WTC11 (cell line): ENCODE measurements at regions not wholly inside any gene's neighbourhood (a gene's known extent, or its start where the extent isn't known, plus 50 kb on each side); places are given as distances from the start of the nearest gene placed in this dataset.

Experiments used
- CBFB ChIP-seq: sonication (generic); formaldehyde crosslinking; IDR thresholded peaks from 2 replicates; pipeline ENCODE4 v1.8.1; 2022; ENCODE audit warnings: mild to moderate bottlenecking, low read depth, missing genetic modification reagents
- CREM ChIP-seq: sonication (generic); formaldehyde crosslinking; IDR thresholded peaks from 2 replicates; pipeline ENCODE4 v1.8.1; 2022; ENCODE audit warnings: mild to moderate bottlenecking, missing genetic modification reagents, moderate library complexity
- ELF4 ChIP-seq: sonication (generic); formaldehyde crosslinking; IDR thresholded peaks from 2 replicates; pipeline ENCODE4 v1.8.1; 2022; ENCODE audit warnings: low read depth, mild to moderate bottlenecking, moderate library complexity, missing genetic modification reagents
- NFE2L1 ChIP-seq: sonication (generic); formaldehyde crosslinking; IDR thresholded peaks from 2 replicates; pipeline ENCODE4 v1.8.1; 2023; ENCODE audit warnings: missing genetic modification reagents
- NR1H2 ChIP-seq: sonication (generic); formaldehyde crosslinking; IDR thresholded peaks from 2 replicates; pipeline ENCODE4 v1.9.0; 2021; ENCODE audit warnings: mild to moderate bottlenecking, moderate library complexity, missing genetic modification reagents
- TEAD4 ChIP-seq: sonication (generic); formaldehyde crosslinking; IDR thresholded peaks from 2 replicates; pipeline ENCODE4 v1.8.0; 2022; ENCODE audit warnings: mild to moderate bottlenecking, missing genetic modification reagents
- ZNF396 ChIP-seq: fragments of 250-450 bp; sonication (Bioruptor Pico); IDR thresholded peaks from 2 replicates; pipeline ENCODE4 v1.8.0; 2021; ENCODE audit warnings: mild to moderate bottlenecking, moderate library complexity, borderline replicate concordance
- ZNF671 ChIP-seq: fragments of 250-450 bp; sonication (Bioruptor Pico); IDR thresholded peaks from 2 replicates; pipeline ENCODE4 v1.8.0; 2021; ENCODE audit warnings: mild to moderate bottlenecking
- TF ChIP-seq, protein P1 (sequence below): fragments of 200-600 bp; IDR thresholded peaks from 2 replicates; pipeline ENCODE4 v1.8.0; 2022; ENCODE audit warnings: antibody characterized with exemption
- TF ChIP-seq, protein P2 (sequence below): sonication (generic); formaldehyde crosslinking; IDR thresholded peaks from 2 replicates; pipeline ENCODE4 v1.8.0; 2023; ENCODE audit warnings: missing genetic modification reagents, mild to moderate bottlenecking, borderline replicate concordance
- TF ChIP-seq, protein P3 (sequence below): sonication (generic); formaldehyde crosslinking; IDR thresholded peaks from 2 replicates; pipeline ENCODE4 v1.8.0; 2023; ENCODE audit warnings: mild to moderate bottlenecking, missing genetic modification reagents
- TF ChIP-seq, protein P4 (sequence below): fragments of 250-450 bp; sonication (Bioruptor Pico); conservative IDR thresholded peaks from 2 replicates; pipeline ENCODE4 v1.9.0; 2021; ENCODE audit warnings: mild to moderate bottlenecking
- TF ChIP-seq, protein P5 (sequence below): sonication (generic); formaldehyde crosslinking; IDR thresholded peaks from 2 replicates; pipeline ENCODE4 v1.8.0; 2023; ENCODE audit warnings: missing genetic modification reagents
- TF ChIP-seq, protein P6 (sequence below): sonication (generic); formaldehyde crosslinking; IDR thresholded peaks from 2 replicates; pipeline ENCODE4 v1.8.1; 2022; ENCODE audit warnings: mild to moderate bottlenecking, missing genetic modification reagents, moderate library complexity, borderline replicate concordance

DNA sequence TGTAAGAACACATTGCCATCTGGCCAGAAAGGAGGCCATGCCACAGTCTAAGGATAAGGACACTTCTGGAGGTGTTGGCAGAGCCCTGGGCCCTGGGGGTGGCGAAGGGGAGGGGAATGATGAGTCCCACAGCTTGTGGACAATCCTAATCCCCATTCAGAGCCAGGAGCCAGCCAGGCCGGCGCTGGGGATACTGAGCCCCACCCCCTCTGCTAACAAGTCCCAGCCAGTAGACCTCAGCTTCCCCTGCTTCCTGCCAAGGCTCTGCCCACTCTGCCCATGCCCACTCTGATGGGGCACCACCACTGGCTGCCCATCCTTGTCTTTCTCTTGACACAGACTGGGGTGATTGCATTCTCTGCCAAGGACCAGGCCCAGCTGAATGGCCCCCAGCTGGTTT, 71.9 kb downstream of the NAV1 start:
- TF ChIP-seq, protein P1, sequence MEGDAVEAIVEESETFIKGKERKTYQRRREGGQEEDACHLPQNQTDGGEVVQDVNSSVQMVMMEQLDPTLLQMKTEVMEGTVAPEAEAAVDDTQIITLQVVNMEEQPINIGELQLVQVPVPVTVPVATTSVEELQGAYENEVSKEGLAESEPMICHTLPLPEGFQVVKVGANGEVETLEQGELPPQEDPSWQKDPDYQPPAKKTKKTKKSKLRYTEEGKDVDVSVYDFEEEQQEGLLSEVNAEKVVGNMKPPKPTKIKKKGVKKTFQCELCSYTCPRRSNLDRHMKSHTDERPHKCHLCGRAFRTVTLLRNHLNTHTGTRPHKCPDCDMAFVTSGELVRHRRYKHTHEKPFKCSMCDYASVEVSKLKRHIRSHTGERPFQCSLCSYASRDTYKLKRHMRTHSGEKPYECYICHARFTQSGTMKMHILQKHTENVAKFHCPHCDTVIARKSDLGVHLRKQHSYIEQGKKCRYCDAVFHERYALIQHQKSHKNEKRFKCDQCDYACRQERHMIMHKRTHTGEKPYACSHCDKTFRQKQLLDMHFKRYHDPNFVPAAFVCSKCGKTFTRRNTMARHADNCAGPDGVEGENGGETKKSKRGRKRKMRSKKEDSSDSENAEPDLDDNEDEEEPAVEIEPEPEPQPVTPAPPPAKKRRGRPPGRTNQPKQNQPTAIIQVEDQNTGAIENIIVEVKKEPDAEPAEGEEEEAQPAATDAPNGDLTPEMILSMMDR = no peak
- TF ChIP-seq CREM (CRISPR knock-in tag) (no peak), ZNF396 (CRISPR knock-in tag) (no peak), ZNF671 (no peak), NR1H2 (CRISPR knock-in tag) (no peak), CBFB (CRISPR knock-in tag) (no peak), ELF4 (CRISPR knock-in tag) (no peak), TEAD4 (CRISPR knock-in tag) (no peak), NFE2L1 (no peak)
- TF ChIP-seq, protein P2, sequence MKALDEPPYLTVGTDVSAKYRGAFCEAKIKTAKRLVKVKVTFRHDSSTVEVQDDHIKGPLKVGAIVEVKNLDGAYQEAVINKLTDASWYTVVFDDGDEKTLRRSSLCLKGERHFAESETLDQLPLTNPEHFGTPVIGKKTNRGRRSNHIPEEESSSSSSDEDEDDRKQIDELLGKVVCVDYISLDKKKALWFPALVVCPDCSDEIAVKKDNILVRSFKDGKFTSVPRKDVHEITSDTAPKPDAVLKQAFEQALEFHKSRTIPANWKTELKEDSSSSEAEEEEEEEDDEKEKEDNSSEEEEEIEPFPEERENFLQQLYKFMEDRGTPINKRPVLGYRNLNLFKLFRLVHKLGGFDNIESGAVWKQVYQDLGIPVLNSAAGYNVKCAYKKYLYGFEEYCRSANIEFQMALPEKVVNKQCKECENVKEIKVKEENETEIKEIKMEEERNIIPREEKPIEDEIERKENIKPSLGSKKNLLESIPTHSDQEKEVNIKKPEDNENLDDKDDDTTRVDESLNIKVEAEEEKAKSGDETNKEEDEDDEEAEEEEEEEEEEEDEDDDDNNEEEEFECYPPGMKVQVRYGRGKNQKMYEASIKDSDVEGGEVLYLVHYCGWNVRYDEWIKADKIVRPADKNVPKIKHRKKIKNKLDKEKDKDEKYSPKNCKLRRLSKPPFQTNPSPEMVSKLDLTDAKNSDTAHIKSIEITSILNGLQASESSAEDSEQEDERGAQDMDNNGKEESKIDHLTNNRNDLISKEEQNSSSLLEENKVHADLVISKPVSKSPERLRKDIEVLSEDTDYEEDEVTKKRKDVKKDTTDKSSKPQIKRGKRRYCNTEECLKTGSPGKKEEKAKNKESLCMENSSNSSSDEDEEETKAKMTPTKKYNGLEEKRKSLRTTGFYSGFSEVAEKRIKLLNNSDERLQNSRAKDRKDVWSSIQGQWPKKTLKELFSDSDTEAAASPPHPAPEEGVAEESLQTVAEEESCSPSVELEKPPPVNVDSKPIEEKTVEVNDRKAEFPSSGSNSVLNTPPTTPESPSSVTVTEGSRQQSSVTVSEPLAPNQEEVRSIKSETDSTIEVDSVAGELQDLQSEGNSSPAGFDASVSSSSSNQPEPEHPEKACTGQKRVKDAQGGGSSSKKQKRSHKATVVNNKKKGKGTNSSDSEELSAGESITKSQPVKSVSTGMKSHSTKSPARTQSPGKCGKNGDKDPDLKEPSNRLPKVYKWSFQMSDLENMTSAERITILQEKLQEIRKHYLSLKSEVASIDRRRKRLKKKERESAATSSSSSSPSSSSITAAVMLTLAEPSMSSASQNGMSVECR (CRISPR knock-in tag) = no peak
- TF ChIP-seq, protein P3, sequence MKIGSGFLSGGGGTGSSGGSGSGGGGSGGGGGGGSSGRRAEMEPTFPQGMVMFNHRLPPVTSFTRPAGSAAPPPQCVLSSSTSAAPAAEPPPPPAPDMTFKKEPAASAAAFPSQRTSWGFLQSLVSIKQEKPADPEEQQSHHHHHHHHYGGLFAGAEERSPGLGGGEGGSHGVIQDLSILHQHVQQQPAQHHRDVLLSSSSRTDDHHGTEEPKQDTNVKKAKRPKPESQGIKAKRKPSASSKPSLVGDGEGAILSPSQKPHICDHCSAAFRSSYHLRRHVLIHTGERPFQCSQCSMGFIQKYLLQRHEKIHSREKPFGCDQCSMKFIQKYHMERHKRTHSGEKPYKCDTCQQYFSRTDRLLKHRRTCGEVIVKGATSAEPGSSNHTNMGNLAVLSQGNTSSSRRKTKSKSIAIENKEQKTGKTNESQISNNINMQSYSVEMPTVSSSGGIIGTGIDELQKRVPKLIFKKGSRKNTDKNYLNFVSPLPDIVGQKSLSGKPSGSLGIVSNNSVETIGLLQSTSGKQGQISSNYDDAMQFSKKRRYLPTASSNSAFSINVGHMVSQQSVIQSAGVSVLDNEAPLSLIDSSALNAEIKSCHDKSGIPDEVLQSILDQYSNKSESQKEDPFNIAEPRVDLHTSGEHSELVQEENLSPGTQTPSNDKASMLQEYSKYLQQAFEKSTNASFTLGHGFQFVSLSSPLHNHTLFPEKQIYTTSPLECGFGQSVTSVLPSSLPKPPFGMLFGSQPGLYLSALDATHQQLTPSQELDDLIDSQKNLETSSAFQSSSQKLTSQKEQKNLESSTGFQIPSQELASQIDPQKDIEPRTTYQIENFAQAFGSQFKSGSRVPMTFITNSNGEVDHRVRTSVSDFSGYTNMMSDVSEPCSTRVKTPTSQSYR (CRISPR knock-in tag) = no peak
- TF ChIP-seq, protein P4, sequence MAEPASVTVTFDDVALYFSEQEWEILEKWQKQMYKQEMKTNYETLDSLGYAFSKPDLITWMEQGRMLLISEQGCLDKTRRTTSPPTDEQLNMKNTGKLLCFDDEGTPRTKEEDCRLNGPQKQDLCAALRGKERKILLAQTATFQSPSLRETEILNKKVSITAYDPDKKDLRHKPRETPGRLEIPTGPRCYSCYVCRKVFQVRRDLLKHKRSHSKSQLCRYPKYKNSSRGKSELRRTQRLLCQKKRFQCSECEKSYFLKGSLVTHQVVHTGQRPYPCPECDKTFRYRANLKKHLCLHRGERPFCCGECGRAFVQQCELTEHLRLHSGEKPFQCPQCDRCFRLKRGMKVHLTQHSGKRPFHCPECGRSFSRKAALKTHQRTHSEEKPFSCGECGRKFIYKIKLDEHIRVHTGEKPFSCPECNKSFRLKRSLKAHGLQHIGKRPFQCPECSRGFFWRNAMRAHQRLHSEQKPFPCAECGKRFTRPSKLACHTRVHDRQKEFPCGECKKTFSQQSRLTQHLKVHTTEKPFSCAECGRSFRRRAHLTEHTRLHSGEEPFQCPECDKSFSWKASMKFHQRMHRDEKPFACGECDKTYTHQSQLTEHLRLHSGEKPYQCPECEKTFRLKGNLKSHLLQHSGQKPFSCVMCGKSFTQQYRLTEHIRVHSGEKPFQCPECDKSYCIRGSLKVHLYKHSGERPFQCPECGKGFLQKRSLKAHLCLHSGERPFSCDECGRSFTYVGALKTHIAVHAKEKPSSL (CRISPR knock-in tag) = no peak
- TF ChIP-seq, protein P5, sequence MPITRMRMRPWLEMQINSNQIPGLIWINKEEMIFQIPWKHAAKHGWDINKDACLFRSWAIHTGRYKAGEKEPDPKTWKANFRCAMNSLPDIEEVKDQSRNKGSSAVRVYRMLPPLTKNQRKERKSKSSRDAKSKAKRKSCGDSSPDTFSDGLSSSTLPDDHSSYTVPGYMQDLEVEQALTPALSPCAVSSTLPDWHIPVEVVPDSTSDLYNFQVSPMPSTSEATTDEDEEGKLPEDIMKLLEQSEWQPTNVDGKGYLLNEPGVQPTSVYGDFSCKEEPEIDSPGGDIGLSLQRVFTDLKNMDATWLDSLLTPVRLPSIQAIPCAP (CRISPR knock-in tag) = no peak
- TF ChIP-seq, protein P6, sequence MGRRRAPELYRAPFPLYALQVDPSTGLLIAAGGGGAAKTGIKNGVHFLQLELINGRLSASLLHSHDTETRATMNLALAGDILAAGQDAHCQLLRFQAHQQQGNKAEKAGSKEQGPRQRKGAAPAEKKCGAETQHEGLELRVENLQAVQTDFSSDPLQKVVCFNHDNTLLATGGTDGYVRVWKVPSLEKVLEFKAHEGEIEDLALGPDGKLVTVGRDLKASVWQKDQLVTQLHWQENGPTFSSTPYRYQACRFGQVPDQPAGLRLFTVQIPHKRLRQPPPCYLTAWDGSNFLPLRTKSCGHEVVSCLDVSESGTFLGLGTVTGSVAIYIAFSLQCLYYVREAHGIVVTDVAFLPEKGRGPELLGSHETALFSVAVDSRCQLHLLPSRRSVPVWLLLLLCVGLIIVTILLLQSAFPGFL (CRISPR knock-in tag) = no peak
